HEK293 (cell line): ENCODE measurements at regions not wholly inside any gene's neighbourhood (a gene's known extent, or its start where the extent isn't known, plus 50 kb on each side); places are given as distances from the start of the nearest gene placed in this dataset.

Experiments used
- CTCF ChIA-PET: fragments of 350-600 bp; formaldehyde crosslinking; extraction: SDS; loops from one replicate; lab custom pipeline; 2021; ENCODE audit warnings: antibody characterized with exemption; lab: Yijun Ruan, JAX
- POLR2A ChIA-PET: fragments of 300-600 bp; formaldehyde crosslinking; extraction: SDS; loops from one replicate; lab custom pipeline; 2020; ENCODE audit warnings: antibody characterized with exemption, inconsistent platforms; lab: Yijun Ruan, JAX
- H3K27ac ChIP-seq: fragments of 200-500 bp; sonication (Bioruptor generic); 2 replicates; pipeline ENCODE4 v1.5.1; 2014; ENCODE audit warnings: low read depth, low read length, control low read depth, inconsistent platforms; ENCODE audit errors: extremely low read depth
- H3K36me3 ChIP-seq, 2 experiments: fragments of 200-500 bp in 1 of 2; sonication (Bioruptor generic) in 1 of 2; 1 replicate in 1 of 2; 2 replicates in 1 of 2; pipeline ENCODE4 v1.5.1; 2014 to 2017; ENCODE audit warnings: inconsistent platforms in 2 of 2, low read length in 2 of 2; ENCODE audit not compliant: control insufficient read depth in 2 of 2, insufficient read depth in 1 of 2
- H3K4me1 ChIP-seq: fragments of 200-500 bp; sonication (Bioruptor generic); 2 replicates; pipeline ENCODE4 v1.5.1; 2014; ENCODE audit warnings: mild to moderate bottlenecking, low read length, inconsistent platforms; ENCODE audit not compliant: control insufficient read depth, insufficient read depth
- H3K4me3 ChIP-seq: 2 replicates; pipeline ENCODE4 v1.5.1; 2011; ENCODE audit warnings: low read depth, mild to moderate bottlenecking, control low read depth, low read length, moderate library complexity
- H3K9me3 ChIP-seq: fragments of 200-500 bp; sonication (Bioruptor generic); 2 replicates; pipeline ENCODE4 v1.5.1; 2014; ENCODE audit warnings: low read depth, low read length, inconsistent platforms; ENCODE audit not compliant: control insufficient read depth, insufficient read depth
- BCL6B ChIP-seq: fragments of 450-650 bp; formaldehyde crosslinking; IDR thresholded peaks from 2 replicates; pipeline ENCODE4 v1.5.1; 2017; ENCODE audit warnings: missing biosample characterization, missing genetic modification characterization
- ELK4 ChIP-seq: IDR thresholded peaks from 2 replicates; pipeline ENCODE4 v1.6.1; 2011; ENCODE audit warnings: mild to moderate bottlenecking, low read depth, low read length, borderline replicate concordance
- HOXA7 ChIP-seq: sonication (generic); formaldehyde crosslinking; IDR thresholded peaks from 2 replicates; pipeline ENCODE4 v1.8.1; 2022; ENCODE audit warnings: missing genetic modification reagents, borderline replicate concordance
- KLF1 ChIP-seq: fragments of 450-650 bp; formaldehyde crosslinking; IDR thresholded peaks from 2 replicates; pipeline ENCODE4 v1.5.1; 2016; ENCODE audit warnings: missing biosample characterization, missing genetic modification characterization
- MZF1 ChIP-seq: fragments of 450-650 bp; formaldehyde crosslinking; IDR thresholded peaks from 2 replicates; pipeline ENCODE4 v1.5.1; 2017; ENCODE audit warnings: missing biosample characterization, missing genetic modification characterization, borderline replicate concordance
- OVOL3 ChIP-seq: fragments of 450-650 bp; formaldehyde crosslinking; IDR thresholded peaks from 2 replicates; pipeline ENCODE4 v1.5.1; 2016; ENCODE audit warnings: missing biosample characterization, missing genetic modification characterization
- ZBTB44 ChIP-seq: fragments of 450-650 bp; IDR thresholded peaks from 2 replicates; pipeline ENCODE4 v1.5.1; 2018; ENCODE audit warnings: missing biosample characterization, mild to moderate bottlenecking, missing genetic modification characterization
- ZFP69B ChIP-seq: fragments of 450-650 bp; formaldehyde crosslinking; IDR thresholded peaks from 2 replicates; pipeline ENCODE4 v1.5.1; 2016; ENCODE audit warnings: missing biosample characterization, missing genetic modification characterization
- ZNF10 ChIP-seq: fragments of 450-650 bp; formaldehyde crosslinking; IDR thresholded peaks from 2 replicates; pipeline ENCODE4 v1.5.1; 2017; ENCODE audit warnings: missing biosample characterization, missing genetic modification characterization
- ZNF155 ChIP-seq: fragments of 450-650 bp; formaldehyde crosslinking; IDR thresholded peaks from 2 replicates; pipeline ENCODE4 v1.5.1; 2016; ENCODE audit warnings: missing biosample characterization, missing genetic modification characterization
- ZNF239 ChIP-seq: fragments of 450-650 bp; formaldehyde crosslinking; IDR thresholded peaks from 2 replicates; pipeline ENCODE4 v1.5.1; 2016; ENCODE audit warnings: missing biosample characterization, missing genetic modification characterization
- ZNF404 ChIP-seq: fragments of 450-650 bp; formaldehyde crosslinking; IDR thresholded peaks from 2 replicates; pipeline ENCODE4 v1.5.1; 2017; ENCODE audit warnings: missing biosample characterization, missing genetic modification characterization
- ZNF514 ChIP-seq: fragments of 450-650 bp; formaldehyde crosslinking; IDR thresholded peaks from 2 replicates; pipeline ENCODE4 v1.5.1; 2016; ENCODE audit warnings: missing biosample characterization, missing genetic modification characterization
- ZNF529 ChIP-seq: fragments of 450-650 bp; formaldehyde crosslinking; IDR thresholded peaks from 2 replicates; pipeline ENCODE4 v1.5.1; 2017; ENCODE audit warnings: missing genetic modification characterization, missing biosample characterization; ENCODE audit not compliant: insufficient replicate concordance
- ZNF571 ChIP-seq: fragments of 450-650 bp; formaldehyde crosslinking; IDR thresholded peaks from 2 replicates; pipeline ENCODE4 v1.5.0; 2017; ENCODE audit warnings: missing biosample characterization, missing genetic modification characterization
- ZNF610 ChIP-seq: fragments of 450-650 bp; formaldehyde crosslinking; IDR thresholded peaks from 2 replicates; pipeline ENCODE4 v1.5.1; 2016; ENCODE audit warnings: missing biosample characterization, missing genetic modification characterization, borderline replicate concordance
- ZNF629 ChIP-seq: fragments of 450-650 bp; formaldehyde crosslinking; IDR thresholded peaks from 2 replicates; pipeline ENCODE4 v1.5.1; 2017; ENCODE audit warnings: missing biosample characterization, missing genetic modification characterization
- ZNF785 ChIP-seq: fragments of 450-650 bp; formaldehyde crosslinking; IDR thresholded peaks from 2 replicates; pipeline ENCODE4 v1.5.1; 2016; ENCODE audit warnings: missing biosample characterization, missing genetic modification characterization
- ZNF843 ChIP-seq: fragments of 450-650 bp; formaldehyde crosslinking; IDR thresholded peaks from 2 replicates; pipeline ENCODE4 v1.5.1; 2016; ENCODE audit warnings: missing biosample characterization, missing genetic modification characterization

- no peak overlapping the region for H3K4me3 ChIP-seq
- POLR2A ChIA-PET = interaction anchor here (1.2 kb wide), 1 partner anchor 13 kb away, joined by 3 read pairs; no protein-coding TSS in a partner anchor
- TF ChIP-seq HOXA7 (CRISPR knock-in tag) = no peak
- no peak for TF ChIP-seq OVOL3
- no peak for TF ChIP-seq MZF1
- TF ChIP-seq ZNF571 (tag by site-specific recombination) = no peak
- no peak for TF ChIP-seq ZNF239
- no peak for TF ChIP-seq ZBTB44 (tag by site-specific recombination)
- no peak overlapping the region for H3K27ac ChIP-seq
- H3K4me1 ChIP-seq = peaks cover 14% of the 10 kb centered on the region
- no peaks in the 10 kb centered on the region for H3K9me3 ChIP-seq
- no peaks in the 10 kb centered on the region for H3K36me3 ChIP-seq
- CTCF ChIA-PET = interaction anchor here (0.6 to 11.0 kb wide), 21 partner anchors 15 to 1704 kb away, joined by 3 to 225 read pairs (median 4); no protein-coding TSS in a partner anchor
Observed at GRCh38 chr19:30670562-30671366, 298.6 kb downstream of the ZNF536 start.

- no peaks in the 10 kb centered on the region for H3K9me3 ChIP-seq
- TF ChIP-seq BCL6B (tag by site-specific recombination) (no peak), ZNF404 (tag by site-specific recombination) (no peak), ZFP69B (tag by site-specific recombination) (no peak), ZNF843 (no peak), ZNF514 (tag by site-specific recombination) (no peak), ZNF629 (no peak), ELK4 (no peak), ZNF155 (tag by site-specific recombination) (no peak), ZNF529 (tag by site-specific recombination) (no peak), ZNF610 (tag by site-specific recombination) (no peak), ZNF785 (tag by site-specific recombination) (no peak), KLF1 (tag by site-specific recombination) (no peak), ZNF10 (tag by site-specific recombination) (no peak)
- no peak overlapping the region for H3K4me3 ChIP-seq
- ChIA-PET CTCF (interaction anchor here (0.5 to 11.0 kb wide), 85 partner anchors 8 to 1872 kb away, joined by 3 to 225 read pairs (median 3); no protein-coding TSS in a partner anchor), POLR2A (interaction anchor here (1.2 kb wide), 1 partner anchor 14 kb away, joined by 3 read pairs; no protein-coding TSS in a partner anchor)
- peaks cover 14% of the 10 kb centered on the region for H3K4me1 ChIP-seq
- no peaks in the 10 kb centered on the region for H3K36me3 ChIP-seq
- H3K27ac ChIP-seq = no peak overlapping the region
Observed at GRCh38 chr19:30670011-30670329, 297.8 kb downstream of the ZNF536 start.
